H1 (cell line): ENCODE measurements at regions not wholly inside any gene's neighbourhood (a gene's known extent, or its start where the extent isn't known, plus 50 kb on each side); places are given as distances from the start of the nearest gene placed in this dataset.

ENCODE experiments used
- CTCF ChIA-PET: fragments of 300-600 bp; sonication (Branson Sonifier 250); formaldehyde crosslinking; loops from one replicate; lab custom pipeline; 2021; ENCODE audit not compliant: partially characterized antibody; lab: Charles Lee
- POLR2A ChIA-PET: fragments of 300-600 bp; sonication (Branson Sonifier 250); formaldehyde crosslinking; loops from one replicate; lab custom pipeline; 2021; ENCODE audit warnings: inconsistent platforms; ENCODE audit not compliant: partially characterized antibody; lab: Charles Lee
- DNase-seq, 2 experiments: peaks; one replicate each; pipeline versions ENCODE4 v3.0.0 to v3.0.0-alpha.2; 2010 to 2022; ENCODE audit warnings: low spot score in 2 of 2, low read depth in 1 of 2, mixed read lengths in 1 of 2
- FAIRE-seq: peaks from 2 replicates; lab custom pipeline; 2011; peaks lifted over from hg19 to GRCh38; lab: Jason Lieb, UNC
- H2AFZ ChIP-seq: 2 replicates; pipeline ENCODE4 v1.8.1; 2012; ENCODE audit warnings: low read length, inconsistent platforms
- H2AK5ac ChIP-seq: 2 replicates; pipeline ENCODE4 v1.6.1; 2013; ENCODE audit warnings: low read depth, low read length
- H2BK120ac ChIP-seq: replicated peaks from 2 replicates; pipeline ENCODE3; 2013; ENCODE audit warnings: low read depth, low read length, inconsistent platforms
- H2BK12ac ChIP-seq: 2 replicates; pipeline ENCODE4 v1.6.1; 2013; ENCODE audit warnings: low read depth, low read length
- H2BK15ac ChIP-seq: 2 replicates; pipeline ENCODE4 v1.6.1; 2013; ENCODE audit warnings: low read length
- H2BK20ac ChIP-seq: 2 replicates; pipeline ENCODE4 v1.6.1; 2013; ENCODE audit warnings: low read length
- H2BK5ac ChIP-seq: 2 replicates; pipeline ENCODE4 v1.6.1; 2013; ENCODE audit warnings: low read depth, low read length
- H3K14ac ChIP-seq: 2 replicates; pipeline ENCODE4 v1.6.1; 2013; ENCODE audit warnings: inconsistent platforms; ENCODE audit not compliant: insufficient read length
- H3K18ac ChIP-seq: 2 replicates; pipeline ENCODE4 v1.6.1; 2013; ENCODE audit warnings: low read length; ENCODE audit errors: extremely low read depth
- H3K23ac ChIP-seq: 2 replicates; pipeline ENCODE4 v1.6.1; 2013; ENCODE audit warnings: inconsistent platforms; ENCODE audit not compliant: insufficient read length
- H3K23me2 ChIP-seq: 2 replicates; pipeline ENCODE4 v1.6.1; 2013; ENCODE audit warnings: low read depth, low read length
- H3K27ac ChIP-seq: 2 replicates; pipeline ENCODE4 v1.6.1; 2011; ENCODE audit warnings: low read depth, low read length, inconsistent platforms
- H3K27me3 ChIP-seq, 4 experiments: replicated peaks in 1 of 4; 1 replicate in 1 of 4; 2 replicates in 3 of 4; pipeline versions ENCODE4 v1.6.1 to v1.8.1; 2011 to 2013; ENCODE audit warnings: low read length in 3 of 4, mild to moderate bottlenecking in 3 of 4, inconsistent platforms in 2 of 4, mixed read lengths in 2 of 4, moderate library complexity in 1 of 4; ENCODE audit not compliant: control insufficient read depth in 3 of 4, insufficient read depth in 3 of 4; ENCODE audit errors: extremely low read depth in 1 of 4
- H3K36me3 ChIP-seq, 4 experiments: 2 replicates each; pipeline versions ENCODE4 v1.6.1 to v1.8.1; 2011 to 2013; ENCODE audit warnings: mild to moderate bottlenecking in 4 of 4, low read length in 3 of 4, moderate library complexity in 2 of 4, control low read depth in 1 of 4, inconsistent platforms in 1 of 4; ENCODE audit not compliant: insufficient read depth in 4 of 4, control insufficient read depth in 2 of 4
- H3K4ac ChIP-seq: replicated peaks from 2 replicates; pipeline ENCODE3; 2013; ENCODE audit warnings: low read length, low read depth, mixed read lengths, inconsistent platforms; ENCODE audit not compliant: insufficient read length
- H3K4me1 ChIP-seq, 4 experiments: replicated peaks in 1 of 4; 1 replicate in 1 of 4; 2 replicates in 3 of 4; pipeline versions ENCODE4 v1.6.1 to v1.8.1; 2011 to 2013; ENCODE audit warnings: low read length in 3 of 4, inconsistent platforms in 2 of 4, mixed read lengths in 1 of 4; ENCODE audit not compliant: insufficient read depth in 4 of 4, control insufficient read depth in 3 of 4
- H3K4me2 ChIP-seq, 2 experiments: 2 replicates each; pipeline versions ENCODE4 v1.6.1 to v1.8.1; 2011 to 2013; ENCODE audit warnings: low read depth in 2 of 2, low read length in 2 of 2, control low read depth in 1 of 2, inconsistent platforms in 1 of 2, mild to moderate bottlenecking in 1 of 2; ENCODE audit not compliant: insufficient read depth in 1 of 2
- H3K4me3 ChIP-seq, 4 experiments: fragments of 200-600, 300-600 bp in 1 of 4; sonication (generic), shearing (Covaris generic), sonication (Bioruptor Twin) in 1 of 4; 2 replicates each; pipeline versions ENCODE4 v1.5.1 to v1.8.1; 2011 to 2016; ENCODE audit warnings: low read length in 4 of 4, low read depth in 3 of 4, control low read depth in 2 of 4, inconsistent platforms in 2 of 4, mild to moderate bottlenecking in 2 of 4, mixed read lengths in 1 of 4, moderate library complexity in 1 of 4; ENCODE audit not compliant: insufficient read depth in 2 of 4; ENCODE audit errors: extremely low read depth in 1 of 4
- H3K56ac ChIP-seq: replicated peaks from 2 replicates; pipeline ENCODE3; 2013; ENCODE audit warnings: low read depth, mild to moderate bottlenecking, mixed read lengths, low read length, inconsistent platforms; ENCODE audit not compliant: insufficient read length
- H3K79me1 ChIP-seq: 2 replicates; pipeline ENCODE4 v1.6.1; 2013; ENCODE audit warnings: low read depth, low read length, control low read depth
- H3K79me2 ChIP-seq, 2 experiments: 2 replicates each; pipeline versions ENCODE4 v1.6.1 to v1.8.1; 2012 to 2013; ENCODE audit warnings: low read length in 2 of 2, mild to moderate bottlenecking in 2 of 2, inconsistent platforms in 1 of 2; ENCODE audit not compliant: insufficient read depth in 2 of 2, control insufficient read depth in 1 of 2
- H3K9ac ChIP-seq, 4 experiments: replicated peaks in 1 of 4; 1 replicate in 1 of 4; 2 replicates in 3 of 4; pipeline versions ENCODE4 v1.6.1 to v1.8.1; 2011 to 2013; ENCODE audit warnings: low read depth in 3 of 4, low read length in 3 of 4, control low read depth in 2 of 4, mild to moderate bottlenecking in 2 of 4, moderate library complexity in 2 of 4, inconsistent platforms in 1 of 4; ENCODE audit errors: extremely low read depth in 1 of 4
- H3K9me3 ChIP-seq, 2 experiments: 2 replicates each; pipeline versions ENCODE4 v1.6.1 to v1.8.1; 2012 to 2013; ENCODE audit warnings: mild to moderate bottlenecking in 2 of 2, moderate library complexity in 2 of 2, control low read depth in 1 of 2, inconsistent platforms in 1 of 2, low read depth in 1 of 2, low read length in 1 of 2, mixed read lengths in 1 of 2; ENCODE audit not compliant: insufficient read depth in 2 of 2
- H4K20me1 ChIP-seq, 2 experiments: replicated peaks in 1 of 2; 2 replicates each; pipeline versions ENCODE3 to v1.8.1; 2011 to 2013; ENCODE audit warnings: inconsistent platforms in 2 of 2, low read length in 2 of 2, mild to moderate bottlenecking in 1 of 2; ENCODE audit not compliant: insufficient read depth in 2 of 2, control insufficient read depth in 1 of 2
- H4K5ac ChIP-seq: 2 replicates; pipeline ENCODE4 v1.6.1; 2013; ENCODE audit warnings: low read length, low read depth, mixed read lengths, inconsistent platforms; ENCODE audit not compliant: insufficient read length
- H4K8ac ChIP-seq: 2 replicates; pipeline ENCODE4 v1.8.0; 2013; ENCODE audit warnings: mild to moderate bottlenecking, moderate library complexity, low read length, inconsistent platforms; ENCODE audit not compliant: insufficient read depth; ENCODE audit errors: extremely low read depth
- H4K91ac ChIP-seq: replicated peaks from 2 replicates; pipeline ENCODE3; 2013; ENCODE audit warnings: low read length, mixed read lengths, inconsistent platforms; ENCODE audit not compliant: insufficient read length
- BRCA1 ChIP-seq: IDR thresholded peaks from 2 replicates; pipeline ENCODE4 v1.6.1; 2012; ENCODE audit warnings: low read depth, low read length, improper control_type of control experiment
- CREB1 ChIP-seq: IDR thresholded peaks from 2 replicates; pipeline ENCODE4 v1.6.1; 2012; ENCODE audit warnings: inconsistent platforms
- JUN ChIP-seq: IDR thresholded peaks from 2 replicates; pipeline ENCODE4 v1.6.1; 2011; ENCODE audit warnings: low read depth, mild to moderate bottlenecking, improper control_type of control experiment, low read length
- POLR2AphosphoS5 ChIP-seq: IDR thresholded peaks from 2 replicates; pipeline ENCODE4 v1.6.1; 2011; ENCODE audit warnings: low read depth, low read length
- RAD21 ChIP-seq, 2 experiments: IDR thresholded peaks in 1 of 2; conservative IDR thresholded peaks in 1 of 2; 2 replicates each; pipeline ENCODE4 v1.6.1; 2011; ENCODE audit warnings: low read depth in 2 of 2, low read length in 2 of 2, improper control_type of control experiment in 1 of 2, inconsistent platforms in 1 of 2, mild to moderate bottlenecking in 1 of 2, moderate library complexity in 1 of 2
- SIN3A ChIP-seq, 2 experiments: IDR thresholded peaks in 1 of 2; conservative IDR thresholded peaks in 1 of 2; 2 replicates each; pipeline ENCODE4 v1.6.1; 2011 to 2012; ENCODE audit warnings: low read length in 2 of 2, improper control_type of control experiment in 1 of 2, low read depth in 1 of 2, mild to moderate bottlenecking in 1 of 2
- SP2 ChIP-seq: IDR thresholded peaks from 2 replicates; pipeline ENCODE4 v1.6.1; 2012; ENCODE audit warnings: mild to moderate bottlenecking, low read length, inconsistent platforms
- TAF1 ChIP-seq: IDR thresholded peaks from 2 replicates; pipeline ENCODE4 v1.6.1; 2011; ENCODE audit warnings: mild to moderate bottlenecking, low read depth, low read length
- WGBS, 2 experiments: shearing (Covaris generic) in 1 of 2; methylation state at CpG; one replicate each; pipeline versions ENCODE4 v1.1.6 to v1.1.7; 2013 to 2015; ENCODE audit warnings: low lambda C conversion rate in 2 of 2, mixed read lengths in 2 of 2, inconsistent platforms in 1 of 2, low coverage in 1 of 2, missing lambda C conversion rate in 1 of 2; ENCODE audit not compliant: insufficient replicate concordance in 2 of 2, insufficient coverage in 1 of 2, insufficient read length in 1 of 2; ENCODE audit errors: extremely low coverage in 1 of 2, missing lambda C conversion rate in 1 of 2; 5-methylcytosine and 5-hydroxymethylcytosine counted together
- TF ChIP-seq, protein P1 (sequence below): IDR thresholded peaks from 2 replicates; pipeline ENCODE4 v1.6.1; 2012; ENCODE audit warnings: low read length, inconsistent platforms
- TF ChIP-seq, protein P2 (sequence below), 3 experiments: IDR thresholded peaks; 1 replicate in 2 of 3; 2 replicates in 1 of 3; pipeline versions ENCODE4 v1.5.1 to v1.6.1; 2011; ENCODE audit warnings: low read length in 3 of 3, mild to moderate bottlenecking in 3 of 3, inconsistent platforms in 2 of 3, low read depth in 1 of 3, moderate library complexity in 1 of 3; ENCODE audit not compliant: insufficient read depth in 1 of 3; ENCODE audit errors: control extremely low read depth in 1 of 3

- Histone ChIP-seq H3K4me3 (no peak overlapping the region), H2BK12ac (no peak overlapping the region), H2AK5ac (no peak overlapping the region), H2BK120ac (no peak overlapping the region), H2BK20ac (no peak overlapping the region), H3K9ac (no peak overlapping the region), H3K36me3 (no peaks in the 10 kb centered on the region), H2BK15ac (no peak overlapping the region), H3K27me3 (no peaks in the 10 kb centered on the region), H4K91ac (no peak overlapping the region), H4K5ac (no peak overlapping the region), H3K4me1 (no peaks in the 10 kb centered on the region), H3K4ac (no peak overlapping the region), H2BK5ac (no peak overlapping the region), H3K27ac (no peak overlapping the region), H3K23me2 (no peaks in the 10 kb centered on the region)
- FAIRE-seq = no peak
- TF ChIP-seq SIN3A (conservative IDR thresholded peaks at IDR 0.05 in 1 of 2, IDR thresholded peaks at IDR 0.05 in 1 of 2; ENCODE audit: low read depth in 1 of 2, low read length in 2 of 2) (no peak), RAD21 (IDR thresholded peaks at IDR 0.05 in 1 of 2, conservative IDR thresholded peaks at IDR 0.05 in 1 of 2; ENCODE audit: low read depth in 2 of 2, low read length in 2 of 2) (no peak), TAF1 (no peak), JUN (no peak), CREB1 (no peak), SP2 (no peak), BRCA1 (no peak), POLR2AphosphoS5 (no peak)
- TF ChIP-seq, protein P1, sequence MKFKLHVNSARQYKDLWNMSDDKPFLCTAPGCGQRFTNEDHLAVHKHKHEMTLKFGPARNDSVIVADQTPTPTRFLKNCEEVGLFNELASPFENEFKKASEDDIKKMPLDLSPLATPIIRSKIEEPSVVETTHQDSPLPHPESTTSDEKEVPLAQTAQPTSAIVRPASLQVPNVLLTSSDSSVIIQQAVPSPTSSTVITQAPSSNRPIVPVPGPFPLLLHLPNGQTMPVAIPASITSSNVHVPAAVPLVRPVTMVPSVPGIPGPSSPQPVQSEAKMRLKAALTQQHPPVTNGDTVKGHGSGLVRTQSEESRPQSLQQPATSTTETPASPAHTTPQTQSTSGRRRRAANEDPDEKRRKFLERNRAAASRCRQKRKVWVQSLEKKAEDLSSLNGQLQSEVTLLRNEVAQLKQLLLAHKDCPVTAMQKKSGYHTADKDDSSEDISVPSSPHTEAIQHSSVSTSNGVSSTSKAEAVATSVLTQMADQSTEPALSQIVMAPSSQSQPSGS = no peak
- TF ChIP-seq, protein P2, sequence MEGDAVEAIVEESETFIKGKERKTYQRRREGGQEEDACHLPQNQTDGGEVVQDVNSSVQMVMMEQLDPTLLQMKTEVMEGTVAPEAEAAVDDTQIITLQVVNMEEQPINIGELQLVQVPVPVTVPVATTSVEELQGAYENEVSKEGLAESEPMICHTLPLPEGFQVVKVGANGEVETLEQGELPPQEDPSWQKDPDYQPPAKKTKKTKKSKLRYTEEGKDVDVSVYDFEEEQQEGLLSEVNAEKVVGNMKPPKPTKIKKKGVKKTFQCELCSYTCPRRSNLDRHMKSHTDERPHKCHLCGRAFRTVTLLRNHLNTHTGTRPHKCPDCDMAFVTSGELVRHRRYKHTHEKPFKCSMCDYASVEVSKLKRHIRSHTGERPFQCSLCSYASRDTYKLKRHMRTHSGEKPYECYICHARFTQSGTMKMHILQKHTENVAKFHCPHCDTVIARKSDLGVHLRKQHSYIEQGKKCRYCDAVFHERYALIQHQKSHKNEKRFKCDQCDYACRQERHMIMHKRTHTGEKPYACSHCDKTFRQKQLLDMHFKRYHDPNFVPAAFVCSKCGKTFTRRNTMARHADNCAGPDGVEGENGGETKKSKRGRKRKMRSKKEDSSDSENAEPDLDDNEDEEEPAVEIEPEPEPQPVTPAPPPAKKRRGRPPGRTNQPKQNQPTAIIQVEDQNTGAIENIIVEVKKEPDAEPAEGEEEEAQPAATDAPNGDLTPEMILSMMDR (IDR thresholded peaks at IDR 0.05; ENCODE audit: control extremely low read depth in 1 of 3, insufficient read depth in 1 of 3, low read depth in 1 of 3, low read length in 3 of 3) = no peak
- TF ChIP-seq, all 59 proteins: peak for 0
- no peak overlapping the region for H3K56ac ChIP-seq
- no peak overlapping the region for H4K8ac ChIP-seq
- H3K14ac ChIP-seq = no peak overlapping the region
- H3K18ac ChIP-seq = no peak overlapping the region
- H3K79me1 ChIP-seq = no peaks in the 10 kb centered on the region
- no peak overlapping the region for H3K23ac ChIP-seq
- H3K79me2 ChIP-seq = no peaks in the 10 kb centered on the region
- CTCF ChIA-PET = no interaction called here
- no peaks in the 10 kb centered on the region for H4K20me1 ChIP-seq
- DNase-seq = no peak
- POLR2A ChIA-PET = no interaction called here
- no peak overlapping the region for H2AFZ ChIP-seq
- no peaks in the 10 kb centered on the region for H3K9me3 ChIP-seq
- 80% methylated on average over 3 of the region's 3 CpGs; no CpG with 5 or more reads in 1 of the 2 experiments for WGBS, 2 experiments
- H3K4me2 ChIP-seq = no peak overlapping the region
Observed at GRCh38 chrX:145694048-145694447, 123.6 kb upstream of the SLITRK2 start.
